HUES48 (cell line): ENCODE measurements at regions not wholly inside any gene's neighbourhood (a gene's known extent, or its start where the extent isn't known, plus 50 kb on each side); places are given as distances from the start of the nearest gene placed in this dataset.

ENCODE experiments used
- H3K27ac ChIP-seq: one replicate; pipeline ENCODE4 v1.7.0; 2013; ENCODE audit warnings: low read depth, low read length, inconsistent platforms
- H3K27me3 ChIP-seq: 2 replicates; pipeline ENCODE4 v1.6.1; 2013; ENCODE audit warnings: mild to moderate bottlenecking, low read length; ENCODE audit not compliant: control insufficient read depth, insufficient read depth
- H3K36me3 ChIP-seq: 2 replicates; pipeline ENCODE4 v1.6.1; 2013; ENCODE audit warnings: low read length; ENCODE audit not compliant: control insufficient read depth, insufficient read depth
- H3K4me1 ChIP-seq: 2 replicates; pipeline ENCODE4 v1.6.1; 2013; ENCODE audit warnings: mild to moderate bottlenecking, low read length; ENCODE audit not compliant: control insufficient read depth, insufficient read depth
- H3K4me3 ChIP-seq: 2 replicates; pipeline ENCODE4 v1.5.1; 2013; ENCODE audit warnings: mild to moderate bottlenecking, low read depth, low read length
- H3K9ac ChIP-seq: 2 replicates; pipeline ENCODE4 v1.6.1; 2013; ENCODE audit warnings: mild to moderate bottlenecking, low read depth, low read length, moderate library complexity
- H3K9me3 ChIP-seq: 2 replicates; pipeline ENCODE4 v1.6.1; 2013; ENCODE audit warnings: low read length; ENCODE audit not compliant: control insufficient read depth, insufficient read depth

- Histone ChIP-seq H3K27me3 (no peaks in the 10 kb centered on the region), H3K27ac (no peak overlapping the region), H3K4me3 (no peak overlapping the region), H3K4me1 (no peaks in the 10 kb centered on the region), H3K9ac (no peak overlapping the region), H3K9me3 (no peaks in the 10 kb centered on the region), H3K36me3 (no peaks in the 10 kb centered on the region)
These were observed 649.4 kb downstream of the BCL11A start for GRCh38 chr2:59903994-59904544.

GRCh38 chr2:59900728-59901452, 652.6 kb downstream of the BCL11A start:
- H3K27me3 ChIP-seq, result no peaks in the 10 kb centered on the region
- H3K36me3 ChIP-seq, result no peaks in the 10 kb centered on the region
- no peaks in the 10 kb centered on the region for H3K9me3 ChIP-seq
- H3K4me3 ChIP-seq, result no peak overlapping the region
- H3K4me1 ChIP-seq, result peaks cover 5% of the 10 kb centered on the region
- H3K9ac ChIP-seq, result no peak overlapping the region
- no peak overlapping the region for H3K27ac ChIP-seq

GRCh38 chr2:59899692-59900091, 653.8 kb downstream of the BCL11A start:
- Histone ChIP-seq H3K4me1 (peaks cover 5% of the 10 kb centered on the region), H3K27ac (no peak overlapping the region), H3K27me3 (no peaks in the 10 kb centered on the region), H3K9ac (no peak overlapping the region), H3K9me3 (no peaks in the 10 kb centered on the region), H3K36me3 (no peaks in the 10 kb centered on the region), H3K4me3 (no peak overlapping the region)

DNA sequence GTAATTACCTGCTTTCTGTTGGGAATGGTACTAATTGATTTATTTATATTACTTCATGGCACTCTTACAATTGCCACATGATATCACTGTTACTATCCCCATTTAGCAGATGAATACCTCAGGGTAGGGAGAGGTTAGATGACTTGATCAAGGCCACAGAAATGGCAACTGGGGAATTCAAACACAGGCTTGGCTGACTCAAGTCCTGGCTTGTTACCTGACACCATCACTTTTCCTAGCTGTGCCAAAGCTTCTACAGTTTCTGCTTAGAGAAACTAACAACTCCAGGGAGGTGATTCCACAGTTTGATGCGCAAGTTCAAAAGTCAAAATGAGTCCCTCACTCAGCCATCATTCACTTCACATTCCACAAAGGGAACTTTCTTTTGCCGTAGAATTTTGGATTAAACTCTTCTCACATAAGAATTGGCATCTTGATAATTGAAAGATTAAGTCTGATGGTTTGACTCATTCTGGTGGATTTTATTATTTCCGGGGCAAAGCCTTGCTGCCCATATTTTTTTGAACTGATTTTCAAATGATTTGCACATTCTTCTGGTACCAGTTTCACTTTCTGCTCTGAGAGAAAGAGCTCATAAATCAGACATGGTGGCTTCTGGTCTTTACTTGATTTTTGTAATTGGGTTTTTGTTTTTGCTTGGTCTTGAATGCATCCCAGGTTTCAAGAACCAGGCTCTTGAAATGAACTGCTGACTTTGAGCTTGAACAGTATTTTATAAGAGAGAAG, 656.8 kb downstream of the BCL11A start:
- peaks cover 10% of the 10 kb centered on the region for H3K4me1 ChIP-seq
- H3K4me3 ChIP-seq, result no peak overlapping the region
- H3K9ac ChIP-seq, result no peak overlapping the region
- H3K36me3 ChIP-seq, result no peaks in the 10 kb centered on the region
- no peak overlapping the region for H3K27ac ChIP-seq
- no peaks in the 10 kb centered on the region for H3K27me3 ChIP-seq
- H3K9me3 ChIP-seq, result no peaks in the 10 kb centered on the region

DNA sequence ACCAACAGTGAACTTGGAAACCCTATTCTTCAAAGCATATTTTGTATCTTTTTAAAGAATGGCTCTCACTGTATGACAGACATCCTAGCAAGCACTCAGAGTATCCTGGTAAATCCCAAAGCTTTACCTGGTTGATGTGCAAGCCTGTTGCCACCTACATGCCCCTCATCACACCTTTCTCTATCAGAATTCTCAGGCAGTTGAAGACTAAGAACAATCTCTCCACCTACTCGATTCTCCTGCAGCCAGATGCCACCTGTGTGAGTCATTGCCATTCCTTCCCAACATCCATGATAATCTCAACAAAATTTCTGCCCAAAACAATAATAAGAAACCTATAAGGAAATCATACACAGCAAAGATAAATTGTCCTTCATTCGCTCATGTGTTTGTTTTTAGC, 659.8 kb downstream of the BCL11A start:
- no peak overlapping the region for H3K27ac ChIP-seq

DNA sequence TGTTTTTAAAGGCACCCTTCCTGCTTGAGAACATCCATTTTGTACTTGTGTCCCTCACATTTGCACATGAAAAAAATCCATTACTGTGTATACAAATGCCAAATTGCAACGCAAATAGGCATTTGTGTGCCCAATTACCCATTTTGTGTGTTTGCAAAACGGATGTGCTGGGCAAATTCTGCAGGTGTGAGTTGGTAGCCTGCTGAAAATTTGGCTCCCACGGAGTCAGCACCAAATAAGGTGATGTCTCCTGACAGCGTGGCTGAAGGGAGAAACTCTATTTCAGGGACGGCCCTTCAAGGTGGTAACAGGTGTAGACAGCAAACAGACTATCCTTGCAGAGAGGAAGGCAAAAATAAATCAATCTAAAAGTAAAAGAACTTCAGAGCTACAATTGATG, 661.1 kb downstream of the BCL11A start:
- Histone ChIP-seq H3K4me3 (no peak overlapping the region), H3K9ac (no peak overlapping the region), H3K27ac (no peak overlapping the region), H3K27me3 (no peaks in the 10 kb centered on the region), H3K9me3 (no peaks in the 10 kb centered on the region), H3K36me3 (no peaks in the 10 kb centered on the region), H3K4me1 (peaks cover 24% of the 10 kb centered on the region)

More for the DNA sequence above, 659.8 kb downstream of the BCL11A start:
- peaks cover 13% of the 10 kb centered on the region for H3K4me1 ChIP-seq
- H3K9ac ChIP-seq, result no peak overlapping the region
- no peak overlapping the region for H3K4me3 ChIP-seq
- no peaks in the 10 kb centered on the region for H3K36me3 ChIP-seq
- H3K27me3 ChIP-seq, result no peaks in the 10 kb centered on the region
- H3K9me3 ChIP-seq, result no peaks in the 10 kb centered on the region

GRCh38 chr2:59889305-59889704, 664.1 kb downstream of the BCL11A start:
- Histone ChIP-seq H3K36me3 (no peaks in the 10 kb centered on the region), H3K9ac (no peak overlapping the region), H3K4me1 (peaks cover 22% of the 10 kb centered on the region), H3K9me3 (no peaks in the 10 kb centered on the region), H3K27ac (no peak overlapping the region), H3K27me3 (no peaks in the 10 kb centered on the region), H3K4me3 (no peak overlapping the region)

DNA sequence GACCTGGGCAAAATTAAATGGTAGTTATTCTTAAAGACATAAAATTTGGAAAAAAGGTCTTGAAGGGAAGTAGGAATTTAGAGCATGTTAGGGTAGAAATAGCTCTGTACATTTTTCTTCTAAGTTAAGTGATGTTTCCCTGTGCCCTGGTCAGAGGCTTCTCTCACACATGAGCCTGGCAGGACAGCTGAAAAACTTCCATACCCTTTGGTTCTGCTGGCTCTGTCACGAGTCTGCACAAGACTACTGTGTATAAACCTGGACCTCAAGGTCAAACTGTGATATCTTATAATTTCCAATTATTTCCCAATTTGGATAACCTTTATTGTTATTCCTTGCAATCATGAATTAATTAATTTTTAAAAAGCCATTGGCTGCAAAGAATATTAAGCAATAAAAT, 664.7 kb downstream of the BCL11A start:
- Histone ChIP-seq H3K27ac (no peak overlapping the region), H3K4me3 (no peak overlapping the region), H3K9me3 (no peaks in the 10 kb centered on the region)

DNA sequence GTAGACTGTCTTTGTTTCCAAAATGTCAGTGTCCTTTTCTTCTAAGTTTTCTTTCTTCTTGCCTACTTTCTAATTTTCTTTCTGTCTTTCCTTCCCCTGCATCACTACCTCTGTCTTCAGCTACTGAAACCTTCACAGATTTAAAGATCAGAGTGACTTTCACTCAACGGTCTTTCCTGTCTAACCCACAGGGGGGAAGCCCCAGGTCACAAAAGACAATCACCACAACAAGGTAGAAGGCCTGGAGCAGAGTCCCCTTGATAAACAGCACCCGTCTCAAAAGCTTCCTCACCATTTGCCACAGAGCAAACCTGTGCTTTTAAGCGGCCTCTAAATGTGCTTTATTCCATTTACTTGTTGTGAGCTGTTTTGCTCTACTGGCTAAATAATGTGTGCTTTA, 665.4 kb downstream of the BCL11A start:
- H3K4me1 ChIP-seq, result peaks cover 22% of the 10 kb centered on the region
- H3K27ac ChIP-seq, result no peak overlapping the region
- no peak overlapping the region for H3K9ac ChIP-seq
- no peaks in the 10 kb centered on the region for H3K27me3 ChIP-seq
- H3K36me3 ChIP-seq, result no peaks in the 10 kb centered on the region
- H3K4me3 ChIP-seq, result no peak overlapping the region
- no peaks in the 10 kb centered on the region for H3K9me3 ChIP-seq

More for the DNA sequence above, 664.7 kb downstream of the BCL11A start:
- Histone ChIP-seq H3K9ac (no peak overlapping the region), H3K4me1 (peaks cover 22% of the 10 kb centered on the region), H3K36me3 (no peaks in the 10 kb centered on the region), H3K27me3 (no peaks in the 10 kb centered on the region)

DNA sequence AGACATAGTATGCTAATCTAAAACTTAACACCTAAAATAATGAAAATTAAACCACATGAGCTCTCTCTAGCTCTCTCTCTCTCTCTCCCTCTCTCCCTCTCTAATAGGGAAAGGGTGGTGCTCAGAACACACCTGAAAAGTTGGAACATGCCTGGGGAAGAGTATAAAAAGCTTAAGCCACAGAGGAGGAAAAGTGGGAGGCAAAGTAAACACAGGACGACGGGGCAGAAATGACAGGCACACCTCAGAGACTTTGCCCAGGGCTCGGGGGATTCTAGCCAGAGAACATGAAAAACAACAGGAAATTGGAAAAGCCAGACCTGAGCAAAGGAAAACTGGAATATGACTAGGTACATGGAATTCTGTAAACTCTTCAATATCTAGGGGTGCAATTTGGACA, 666.1 kb downstream of the BCL11A start:
- Histone ChIP-seq H3K4me3 (no peak overlapping the region), H3K9ac (no peak overlapping the region)

DNA sequence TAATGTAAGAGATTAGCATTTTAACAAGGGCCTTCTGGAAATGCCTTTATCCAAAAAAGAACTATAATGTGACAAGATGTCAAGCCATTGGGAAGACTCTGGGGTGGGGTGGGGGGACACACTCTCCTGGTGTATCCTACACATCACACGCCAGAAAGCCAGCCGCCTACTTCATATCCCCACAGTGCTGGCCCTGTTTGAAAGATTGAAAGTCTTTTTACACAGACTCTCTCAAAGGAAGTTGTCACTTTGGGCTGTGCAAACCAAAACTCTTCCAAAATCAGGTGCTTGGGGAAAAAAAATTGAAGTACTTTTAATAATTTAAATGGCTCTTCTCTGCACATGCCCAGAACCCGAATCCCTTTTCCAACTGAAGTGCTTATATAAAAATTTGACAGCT, 666.7 kb downstream of the BCL11A start:
- H3K4me1 ChIP-seq, result peaks cover 17% of the 10 kb centered on the region
- no peaks in the 10 kb centered on the region for H3K36me3 ChIP-seq
- no peak overlapping the region for H3K9ac ChIP-seq
- H3K4me3 ChIP-seq, result no peak overlapping the region
- H3K27me3 ChIP-seq, result no peaks in the 10 kb centered on the region
- H3K9me3 ChIP-seq, result no peaks in the 10 kb centered on the region
- H3K27ac ChIP-seq, result no peak overlapping the region

More for the DNA sequence above, 666.1 kb downstream of the BCL11A start:
- Histone ChIP-seq H3K27me3 (no peaks in the 10 kb centered on the region), H3K36me3 (no peaks in the 10 kb centered on the region), H3K9me3 (no peaks in the 10 kb centered on the region), H3K4me1 (peaks cover 19% of the 10 kb centered on the region), H3K27ac (no peak overlapping the region)
